ENCODE measurements at regions not wholly inside any gene's neighbourhood (a gene's known extent, or its start where the extent isn't known, plus 50 kb on each side); places are given as distances from the start of the nearest gene placed in this dataset.
A peak's percentile ranks its signal among the peaks of the same experiment; 100 is the strongest.
"Not testable (repeated sequence)": the region's sequence is repeated elsewhere in the genome, so short reads cannot be mapped to it uniquely, and the experiment has no call there.

DNA sequence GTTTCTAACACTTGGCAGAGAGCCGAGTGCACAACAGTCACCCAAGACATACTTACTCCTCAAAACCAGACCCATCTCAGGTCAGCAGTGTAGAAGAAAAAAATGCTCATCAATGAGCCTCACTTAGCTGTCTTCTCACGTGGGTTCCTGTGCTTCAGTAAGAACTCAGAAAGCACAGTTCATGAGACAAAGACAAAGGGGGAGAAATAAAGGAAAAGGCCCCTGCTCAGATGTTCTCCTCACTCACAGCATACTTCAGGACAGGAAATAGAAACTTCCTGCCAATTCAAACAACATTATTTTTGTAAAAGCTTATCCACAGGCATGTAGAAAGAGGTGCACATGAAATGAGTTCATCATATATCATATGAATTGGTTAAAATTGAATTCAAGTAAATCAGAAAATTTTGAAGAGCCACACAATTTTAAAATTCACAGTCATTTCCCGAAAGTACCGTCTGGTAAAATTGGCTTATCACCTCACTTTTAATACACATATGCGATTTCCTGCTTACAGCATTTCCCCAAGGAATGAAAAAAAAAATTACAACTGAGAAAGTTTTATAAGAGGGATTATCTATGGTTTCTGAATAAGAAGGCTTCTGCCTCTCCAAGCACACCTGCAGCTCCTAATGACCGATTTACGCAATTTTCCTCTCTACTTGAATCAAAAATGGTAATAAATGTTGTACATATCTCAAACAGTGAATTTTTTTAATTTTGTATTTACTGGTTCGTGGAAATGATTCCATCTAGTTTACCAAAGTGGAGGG is 328.3 kb downstream of the TMEM167A start:
- no peak for DNase-seq

GRCh38 chr5:82747986-82748385 is 329.2 kb downstream of the TMEM167A start:
- DNase-seq: no peak

DNA sequence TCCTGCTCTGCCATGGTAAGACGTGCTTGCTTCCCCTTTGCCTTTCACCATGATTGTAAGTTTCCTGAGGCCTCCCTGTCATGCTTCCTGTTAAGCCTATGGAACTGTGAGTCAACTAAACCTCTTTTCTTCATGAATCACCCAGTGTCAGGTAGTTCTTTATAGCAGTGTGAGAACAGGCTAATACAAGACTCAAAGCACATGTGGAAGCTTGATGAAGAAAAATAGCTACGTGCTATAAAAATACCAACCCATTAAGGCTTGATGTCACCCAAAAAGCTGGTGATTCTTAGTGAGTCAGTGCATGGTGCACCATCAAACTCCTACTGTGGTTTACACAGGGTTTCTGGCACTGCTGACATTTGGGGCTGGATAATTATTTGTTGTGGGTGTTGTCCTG is 332.2 kb downstream of the TMEM167A start:
- DNase-seq: no peak

- DNase-seq: no peak
Measured at GRCh38 chr5:82738681-82739269, 338.4 kb downstream of the TMEM167A start.

- DNase-seq: peak; percentile 33
Measured at GRCh38 chr5:82735160-82735789, 341.9 kb downstream of the TMEM167A start.

DNA sequence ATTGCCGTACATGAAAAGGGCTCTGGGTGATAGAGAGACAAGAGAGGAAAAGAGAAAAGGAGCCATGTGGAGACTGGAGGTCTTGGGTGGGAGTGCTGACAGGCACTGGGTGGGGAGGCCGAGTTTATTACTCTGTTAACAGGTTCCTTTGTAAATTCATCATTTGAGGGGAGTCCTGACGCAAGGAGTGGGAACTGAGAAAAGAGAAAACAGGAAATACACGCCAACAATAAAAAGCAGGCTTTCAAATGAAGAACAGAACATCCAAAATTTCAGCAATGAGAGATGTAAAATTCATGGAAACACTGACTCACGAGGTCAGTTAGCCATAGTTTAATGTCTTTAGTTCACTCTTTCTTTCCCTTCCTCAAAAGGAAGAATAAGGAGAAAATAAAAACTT is 342.8 kb downstream of the TMEM167A start:
- no peak for DNase-seq

- no peak for DNase-seq
Measured at GRCh38 chr5:82730913-82731312, 346.3 kb downstream of the TMEM167A start.

- no peak for DNase-seq
Measured at GRCh38 chr5:82728926-82729702, 348.1 kb downstream of the TMEM167A start.

DNA sequence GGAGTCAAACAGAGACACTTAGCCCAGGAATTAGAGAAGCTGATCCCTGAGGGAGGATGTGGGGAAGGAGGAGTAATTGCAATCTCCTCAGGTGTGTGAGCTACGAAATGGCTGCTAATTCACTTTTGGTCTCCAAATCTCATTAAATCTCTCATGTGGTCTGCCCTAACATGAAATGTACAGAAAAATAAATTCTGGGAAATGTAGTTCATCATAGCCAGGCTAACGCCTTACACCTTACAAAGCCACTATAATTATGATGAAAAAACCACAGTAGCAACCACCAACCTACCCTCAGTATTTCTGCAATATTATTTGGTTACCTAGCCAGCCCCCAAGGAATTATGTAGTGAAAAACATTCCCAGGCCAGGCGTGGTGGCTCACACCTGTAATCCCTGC is 354.0 kb downstream of the TMEM167A start:
- DNase-seq: no peak

GRCh38 chr5:82721087-82721410 is 356.1 kb downstream of the TMEM167A start:
- DNase-seq: no peak

DNA sequence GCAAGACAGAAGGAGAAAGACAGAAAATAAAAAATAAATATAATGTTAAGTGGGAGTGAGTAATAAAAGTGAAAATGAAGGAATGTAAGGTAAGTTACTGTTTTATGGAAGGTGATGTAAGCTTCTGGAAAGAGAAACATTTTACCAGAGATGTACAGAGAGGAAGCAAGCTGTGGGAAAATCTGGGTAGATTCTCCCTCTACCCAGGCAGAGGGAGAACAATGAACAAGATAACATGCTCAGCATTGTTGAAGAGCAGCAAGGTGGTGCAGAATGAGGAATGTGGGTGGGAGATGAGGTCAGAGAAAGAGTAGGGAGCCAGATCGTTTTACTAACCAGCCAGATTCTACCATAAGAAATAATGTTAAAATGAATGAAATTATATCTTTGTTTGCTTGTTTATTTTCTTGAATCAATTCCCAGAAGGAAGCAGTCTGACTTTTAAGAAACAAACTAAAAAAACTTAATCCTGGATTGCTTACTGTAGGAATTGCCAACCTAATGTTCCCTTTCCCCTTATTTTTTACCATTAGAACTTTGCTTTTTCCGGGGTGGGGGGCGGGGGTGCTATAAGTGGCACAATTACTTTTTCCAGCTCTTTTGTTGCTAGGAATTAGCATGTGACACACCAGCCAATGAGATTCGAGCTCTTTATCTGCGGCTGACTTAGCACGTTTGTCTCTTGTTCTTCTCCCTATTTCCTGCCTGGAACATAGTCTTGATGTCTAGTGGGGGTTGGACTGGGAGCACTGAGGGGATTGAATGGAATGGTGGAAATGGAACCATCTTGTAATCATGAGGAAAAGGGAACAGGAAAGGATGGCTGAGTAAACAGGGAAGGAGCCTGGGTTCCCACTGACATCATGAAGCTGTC is 356.7 kb downstream of the TMEM167A start:
- DNase-seq: no peak

DNA sequence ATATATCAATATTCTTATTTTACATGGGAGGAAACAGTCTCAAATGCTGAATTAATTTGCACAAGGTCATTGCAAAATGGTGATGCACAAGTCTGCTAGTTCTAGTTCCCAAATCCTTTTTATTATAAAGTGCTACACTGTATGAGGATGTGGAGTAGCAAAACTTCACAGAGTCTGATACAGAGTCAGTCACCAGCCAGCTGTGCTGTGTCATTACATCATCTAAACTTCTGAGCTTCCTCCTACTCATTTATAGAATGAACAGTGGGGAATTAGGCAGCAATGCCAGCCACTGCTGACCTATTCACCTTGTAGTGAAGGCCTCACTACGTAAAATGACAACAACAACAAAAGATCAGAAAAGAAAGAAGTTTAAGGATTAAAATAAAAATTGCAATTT is 357.8 kb downstream of the TMEM167A start:
- DNase-seq: no peak

DNA sequence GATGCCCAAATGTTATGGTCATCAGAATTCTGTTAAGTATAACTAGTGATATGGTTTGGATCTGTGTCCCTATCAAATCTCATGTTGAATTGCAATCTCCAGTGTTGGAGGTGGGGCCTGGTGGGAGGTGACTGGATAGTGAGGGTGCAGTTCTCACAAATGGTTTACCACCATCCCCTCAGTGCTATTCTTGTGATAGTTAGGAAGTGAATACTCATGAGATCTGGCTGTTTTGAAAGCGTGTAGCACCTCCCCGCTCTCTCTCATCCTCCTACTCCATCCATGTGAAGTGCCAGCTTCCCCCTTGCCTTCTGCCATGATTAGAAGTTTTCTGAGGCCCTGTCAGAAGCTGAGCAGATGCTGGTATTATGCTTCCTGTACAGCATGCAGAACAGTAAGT is 359.5 kb downstream of the TMEM167A start:
- DNase-seq: no peak

- not testable (repeated sequence) for DNase-seq
Measured at GRCh38 chr5:82714732-82715131, 362.5 kb downstream of the TMEM167A start.

DNA sequence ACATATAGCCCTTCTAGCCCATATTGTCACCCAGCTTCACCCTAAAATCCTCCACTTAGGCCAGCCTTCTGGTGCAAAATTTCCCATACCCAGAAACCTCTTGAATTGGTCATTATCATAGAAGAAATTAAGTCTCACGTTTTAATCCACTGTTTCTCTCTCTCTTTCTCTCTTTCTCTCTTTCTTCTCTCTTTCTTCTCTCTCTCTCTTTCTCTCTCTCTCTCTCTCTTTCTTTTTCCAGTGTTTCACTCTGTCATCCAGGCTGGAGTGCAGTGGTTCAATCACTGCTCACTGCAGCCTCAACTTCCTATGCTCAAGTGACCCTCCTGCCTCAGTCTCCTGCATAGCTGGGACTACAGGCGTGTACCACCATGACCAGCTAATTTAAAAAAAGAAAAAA is 363.4 kb downstream of the TMEM167A start:
- DNase-seq: no peak

- peak; percentile 21 for DNase-seq
Measured at GRCh38 chr5:82707741-82708140, 369.5 kb downstream of the TMEM167A start.

GRCh38 chr5:82704381-82704780 is 372.8 kb downstream of the TMEM167A start:
- no peak for DNase-seq

DNA sequence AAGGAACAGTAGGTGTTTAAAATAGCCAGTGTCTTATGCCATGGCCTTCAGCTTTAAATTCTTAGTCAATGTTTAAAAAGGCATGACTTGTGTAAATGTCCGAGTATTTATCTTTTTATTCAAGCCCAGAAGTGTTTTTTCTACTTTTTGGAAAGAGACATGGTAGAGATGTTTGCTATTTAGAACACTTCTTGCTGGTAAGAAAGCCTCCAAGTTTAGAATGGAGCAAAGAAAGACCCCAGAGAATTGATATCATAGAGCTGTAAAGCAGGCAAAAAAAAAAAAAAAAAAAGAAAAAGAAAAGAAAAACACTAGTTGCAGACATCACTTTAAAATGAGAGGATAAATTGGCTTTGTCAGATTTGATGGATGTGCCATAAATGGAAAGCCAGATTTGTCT is 375.1 kb downstream of the TMEM167A start:
- DNase-seq: no peak

- DNase-seq: no peak
Measured at GRCh38 chr5:82699737-82700136, 377.5 kb downstream of the TMEM167A start.

DNA sequence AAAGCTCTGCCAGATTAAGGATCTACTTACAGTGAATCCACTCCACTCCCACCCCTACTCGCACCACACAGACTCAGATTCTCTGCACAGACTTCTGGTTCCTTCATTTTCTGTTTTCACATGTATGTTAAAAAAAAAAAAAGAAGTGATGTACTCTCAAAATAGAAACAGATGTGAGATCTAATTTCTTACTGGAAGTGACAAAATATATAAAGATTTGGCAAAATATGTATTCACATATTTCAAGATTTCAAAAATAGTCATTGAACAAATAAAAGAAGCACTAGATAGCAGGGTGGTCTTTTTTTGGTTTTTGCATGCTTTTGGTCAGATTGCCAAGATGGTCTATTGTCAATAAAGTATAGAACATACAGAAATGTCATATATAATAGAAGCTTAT is 379.2 kb downstream of the TMEM167A start:
- DNase-seq: no peak

- DNase-seq: no peak
Measured at GRCh38 chr5:82694711-82695285, 382.4 kb downstream of the TMEM167A start.

GRCh38 chr5:82692826-82693225 is 384.4 kb downstream of the TMEM167A start:
- DNase-seq: no peak
